ENCODE measurements at regions not wholly inside any gene's neighbourhood (a gene's known extent, or its start where the extent isn't known, plus 50 kb on each side); places are given as distances from the start of the nearest gene placed in this dataset.

GRCh38 chrY:15689994-15690393, 1165.7 kb downstream of the NLGN4Y start:
- no peak for DNase-seq

DNA sequence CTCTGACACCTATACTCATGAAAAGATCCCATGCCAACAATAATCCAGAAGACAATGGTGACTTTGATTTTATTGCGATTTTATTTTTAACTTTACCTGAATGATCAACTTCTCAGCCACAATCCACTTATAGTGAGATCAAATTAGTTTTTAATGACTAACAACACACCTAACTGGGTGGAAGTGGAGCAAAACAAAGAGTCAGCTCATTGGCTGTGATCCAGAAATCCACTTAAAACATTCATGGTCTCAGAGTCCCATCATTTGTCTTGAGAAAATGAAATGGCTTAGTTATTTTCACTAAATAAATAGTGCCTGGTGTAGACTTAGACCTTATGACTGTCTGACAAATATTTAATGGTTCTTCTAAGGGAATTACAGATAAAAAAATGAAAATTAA, 1177.8 kb downstream of the NLGN4Y start:
- no peak for DNase-seq

GRCh38 chrY:15704906-15705305, 1180.6 kb downstream of the NLGN4Y start:
- DNase-seq, result no peak

- DNase-seq, result no peak
Measured at GRCh38 chrY:15749533-15750433, 1225.5 kb downstream of the NLGN4Y start.

- DNase-seq, result no peak
Measured at GRCh38 chrY:15751001-15751400, 1226.7 kb downstream of the NLGN4Y start.

GRCh38 chrY:15756266-15756665, 1231.9 kb downstream of the NLGN4Y start:
- no peak for DNase-seq

- DNase-seq, result no peak
Measured at GRCh38 chrY:15773579-15773978, 1249.2 kb downstream of the NLGN4Y start.

- no peak for DNase-seq
Measured at GRCh38 chrY:15775880-15776279, 1251.6 kb downstream of the NLGN4Y start.

DNA sequence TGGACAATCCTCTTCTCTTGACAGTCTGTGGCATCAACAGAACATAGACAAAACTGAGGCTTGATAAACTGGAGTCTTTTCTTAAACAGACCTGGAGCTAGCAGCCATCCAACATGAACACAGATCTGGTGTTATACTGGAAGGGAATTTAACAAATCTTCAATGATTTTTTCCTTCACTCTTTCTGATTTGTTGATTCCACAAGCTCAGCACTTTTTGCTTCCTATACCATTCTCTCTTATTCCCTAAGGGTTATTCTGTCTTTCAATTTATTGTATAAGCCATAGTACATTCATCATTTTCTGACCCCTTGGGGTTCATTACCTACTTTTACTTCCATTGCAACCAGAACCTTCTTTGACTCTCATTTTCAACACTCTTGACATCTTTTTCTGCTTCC, 1255.6 kb downstream of the NLGN4Y start:
- DNase-seq, result no peak

DNA sequence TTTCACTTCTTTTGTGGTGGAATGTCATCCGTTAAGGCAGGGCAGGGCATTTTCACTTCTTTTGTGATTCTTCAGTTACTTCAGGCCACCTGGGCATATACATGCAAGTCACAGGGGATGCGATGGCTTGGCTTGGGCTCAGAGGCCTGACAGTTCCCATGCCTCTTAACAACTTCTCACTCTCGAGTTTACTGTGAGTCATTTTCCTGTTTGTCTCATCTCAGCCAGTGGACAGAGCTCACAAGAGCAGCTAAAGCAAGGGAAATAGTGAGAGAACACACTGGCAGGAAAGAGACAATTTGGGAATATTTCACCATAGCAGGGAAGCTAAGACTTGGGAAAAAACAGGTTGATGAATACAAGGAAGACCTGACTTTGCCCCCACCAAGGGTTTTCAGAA, 1275.7 kb downstream of the NLGN4Y start:
- DNase-seq, result no peak

DNA sequence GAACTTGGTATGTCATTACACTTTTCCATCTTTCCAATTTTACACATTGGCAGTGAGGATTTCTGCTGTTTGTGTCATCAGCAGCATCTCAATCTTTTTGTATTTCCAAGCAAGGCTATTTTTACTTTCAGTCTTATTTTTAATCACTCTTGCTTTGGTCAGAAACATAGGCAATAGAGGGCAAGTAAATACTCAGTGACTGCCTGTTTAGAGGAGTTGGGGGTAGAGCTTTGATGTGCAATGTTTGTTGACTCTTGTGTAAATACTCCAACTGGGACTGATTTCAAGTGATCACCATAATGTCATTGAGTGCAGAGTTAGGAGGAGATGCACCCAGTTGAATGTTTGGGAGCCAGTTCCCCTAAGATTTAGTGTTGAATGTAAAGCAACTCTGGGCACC, 1281.7 kb downstream of the NLGN4Y start:
- no peak for DNase-seq

- no peak for DNase-seq
Measured at GRCh38 chrY:15814241-15814640, 1289.9 kb downstream of the NLGN4Y start.

All from hematopoietic multipotent progenitor cell treated with erythropoietin and hydrocortisone succinate and interleukin-3 and kit ligand, for 8 days (in vitro differentiated cells).